GM19239 (cell line): ENCODE measurements at regions not wholly inside any gene's neighbourhood (a gene's known extent, or its start where the extent isn't known, plus 50 kb on each side); places are given as distances from the start of the nearest gene placed in this dataset.
"Not testable (repeated sequence)": the region's sequence is repeated elsewhere in the genome, so short reads cannot be mapped to it uniquely, and the experiment has no call there.

Experiments
- DNase-seq: peaks from one replicate; pipeline ENCODE4 v3.0.0; 2011; ENCODE audit warnings: low spot score; ENCODE audit not compliant: insufficient read length
- FAIRE-seq: peaks from 2 replicates; lab custom pipeline; 2011; peaks lifted over from hg19 to GRCh38; lab: Jason Lieb, UNC

- no peak for DNase-seq
- FAIRE-seq, result no peak
These were observed 205.5 kb upstream of the FSHR start for GRCh38 chr2:49359721-49360406.

GRCh38 chr2:49355611-49356010, 201.3 kb upstream of the FSHR start:
- FAIRE-seq (no peak), DNase-seq (no peak)

- DNase-seq (no peak), FAIRE-seq (no peak)
These were observed 197.2 kb upstream of the FSHR start for GRCh38 chr2:49351560-49351959.

- no peak for FAIRE-seq
- no peak for DNase-seq
These were observed 189.3 kb upstream of the FSHR start for GRCh38 chr2:49343638-49344037.

GRCh38 chr2:49342156-49342555, 187.8 kb upstream of the FSHR start:
- FAIRE-seq (no peak), DNase-seq (no peak)

- FAIRE-seq, result no peak
- no peak for DNase-seq
These were observed 181.2 kb upstream of the FSHR start for GRCh38 chr2:49335546-49335945.

- no peak for FAIRE-seq
- DNase-seq, result no peak
These were observed 178.1 kb upstream of the FSHR start for GRCh38 chr2:49332415-49332814.

GRCh38 chr2:49318531-49318930, 164.2 kb upstream of the FSHR start:
- DNase-seq (no peak), FAIRE-seq (no peak)

- DNase-seq (no peak), FAIRE-seq (no peak)
These were observed 155.1 kb upstream of the FSHR start for GRCh38 chr2:49309461-49309860.

- no peak for DNase-seq
- no peak for FAIRE-seq
These were observed 152.6 kb upstream of the FSHR start for GRCh38 chr2:49306925-49307324.

GRCh38 chr2:49298693-49299092, 144.4 kb upstream of the FSHR start:
- DNase-seq, FAIRE-seq: not testable (repeated sequence)

- no peak for FAIRE-seq
- no peak for DNase-seq
These were observed 143.9 kb upstream of the FSHR start for GRCh38 chr2:49298230-49298629.

GRCh38 chr2:49296107-49296867, 142.0 kb upstream of the FSHR start:
- DNase-seq (no peak), FAIRE-seq (no peak)

GRCh38 chr2:49294225-49294624, 139.9 kb upstream of the FSHR start:
- DNase-seq (no peak), FAIRE-seq (no peak)

GRCh38 chr2:49291619-49292018, 137.3 kb upstream of the FSHR start:
- no peak for FAIRE-seq
- no peak for DNase-seq

- FAIRE-seq (no peak), DNase-seq (no peak)
These were observed 135.4 kb upstream of the FSHR start for GRCh38 chr2:49289711-49290110.

- DNase-seq (no peak), FAIRE-seq (no peak)
These were observed 134.8 kb upstream of the FSHR start for GRCh38 chr2:49288902-49289700.

GRCh38 chr2:49288113-49288705, 133.9 kb upstream of the FSHR start:
- no peak for DNase-seq
- FAIRE-seq, result no peak

- FAIRE-seq (no peak), DNase-seq (no peak)
These were observed 132.4 kb upstream of the FSHR start for GRCh38 chr2:49286726-49287125.

GRCh38 chr2:49286045-49286444, 131.7 kb upstream of the FSHR start:
- FAIRE-seq, result no peak

GRCh38 chr2:49278561-49278960, 124.2 kb upstream of the FSHR start:
- FAIRE-seq, result no peak
- DNase-seq, result no peak

More at GRCh38 chr2:49286045-49286444, 131.7 kb upstream of the FSHR start:
- no peak for DNase-seq
